ENCODE measurements at regions not wholly inside any gene's neighbourhood (a gene's known extent, or its start where the extent isn't known, plus 50 kb on each side); places are given as distances from the start of the nearest gene placed in this dataset.

DNA sequence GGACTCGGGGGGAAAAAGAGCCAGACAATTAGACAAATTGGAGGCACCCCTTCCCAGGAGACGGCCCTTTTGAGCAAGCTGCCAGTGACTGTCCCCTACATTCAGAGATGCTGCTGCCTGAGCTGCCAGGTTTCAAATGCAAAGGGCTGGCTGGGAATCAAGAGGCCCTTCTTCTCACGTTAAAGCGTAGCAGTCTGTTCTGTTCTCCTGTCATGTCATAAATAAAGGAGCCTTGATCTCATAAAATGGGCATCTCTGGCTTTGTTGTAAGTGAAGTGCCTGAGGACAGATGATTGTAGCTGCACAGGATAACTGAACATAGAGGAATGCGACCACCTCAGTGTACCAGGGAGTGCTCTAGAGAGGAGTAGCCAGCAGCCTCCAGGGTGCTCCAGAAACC is 917.9 kb downstream of the GRID1 start:
- H3K4me3 ChIP-seq: no peak overlapping the region
- no peaks in the 10 kb centered on the region for H3K9me3 ChIP-seq (replicated peaks)
- DNase-seq: no peak
- intact Hi-C loops (cut with micrococcal nuclease): no loop called here
- TF ChIP-seq, protein P1, sequence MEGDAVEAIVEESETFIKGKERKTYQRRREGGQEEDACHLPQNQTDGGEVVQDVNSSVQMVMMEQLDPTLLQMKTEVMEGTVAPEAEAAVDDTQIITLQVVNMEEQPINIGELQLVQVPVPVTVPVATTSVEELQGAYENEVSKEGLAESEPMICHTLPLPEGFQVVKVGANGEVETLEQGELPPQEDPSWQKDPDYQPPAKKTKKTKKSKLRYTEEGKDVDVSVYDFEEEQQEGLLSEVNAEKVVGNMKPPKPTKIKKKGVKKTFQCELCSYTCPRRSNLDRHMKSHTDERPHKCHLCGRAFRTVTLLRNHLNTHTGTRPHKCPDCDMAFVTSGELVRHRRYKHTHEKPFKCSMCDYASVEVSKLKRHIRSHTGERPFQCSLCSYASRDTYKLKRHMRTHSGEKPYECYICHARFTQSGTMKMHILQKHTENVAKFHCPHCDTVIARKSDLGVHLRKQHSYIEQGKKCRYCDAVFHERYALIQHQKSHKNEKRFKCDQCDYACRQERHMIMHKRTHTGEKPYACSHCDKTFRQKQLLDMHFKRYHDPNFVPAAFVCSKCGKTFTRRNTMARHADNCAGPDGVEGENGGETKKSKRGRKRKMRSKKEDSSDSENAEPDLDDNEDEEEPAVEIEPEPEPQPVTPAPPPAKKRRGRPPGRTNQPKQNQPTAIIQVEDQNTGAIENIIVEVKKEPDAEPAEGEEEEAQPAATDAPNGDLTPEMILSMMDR (IDR thresholded peaks at IDR 0.05; ENCODE audit: borderline replicate concordance): no peak
- H3K4me1 ChIP-seq: no peaks in the 10 kb centered on the region
- no peak overlapping the region for H3K27ac ChIP-seq (replicated peaks)
- H3K27me3 ChIP-seq (ENCODE audit: low read depth): peaks cover 9% of the 10 kb centered on the region
- H3K36me3 ChIP-seq: no peaks in the 10 kb centered on the region

DNA sequence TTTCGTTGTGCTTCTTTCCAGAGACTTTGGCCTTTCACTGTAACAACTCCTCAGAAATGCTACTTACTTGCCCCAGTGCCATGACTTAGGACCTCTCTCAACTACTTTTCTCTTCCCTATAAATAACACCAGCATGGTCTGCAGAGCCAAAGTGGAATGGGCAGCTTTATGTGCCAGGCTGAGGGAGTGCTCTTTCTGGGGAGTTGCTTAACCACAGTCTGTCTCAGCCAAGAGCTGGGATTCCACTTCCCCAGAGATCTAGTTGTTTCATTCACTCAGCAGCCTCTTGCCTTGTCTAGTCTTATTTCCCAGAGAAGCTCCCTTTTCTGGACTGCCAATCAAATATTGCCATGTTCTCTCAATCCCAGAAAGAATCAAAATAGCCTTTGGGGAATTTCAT is 912.2 kb downstream of the GRID1 start:
- Histone ChIP-seq H3K4me3 (no peak overlapping the region), H3K9me3 (replicated peaks) (no peaks in the 10 kb centered on the region), H3K4me1 (no peaks in the 10 kb centered on the region), H3K27ac (replicated peaks) (no peak overlapping the region), H3K36me3 (no peaks in the 10 kb centered on the region), H3K27me3 (ENCODE audit: low read depth) (peaks cover 25% of the 10 kb centered on the region)
- TF ChIP-seq, protein P1 (IDR thresholded peaks at IDR 0.05; ENCODE audit: borderline replicate concordance): no peak
- DNase-seq: no peak
- intact Hi-C loops (cut with micrococcal nuclease): no loop called here

DNA sequence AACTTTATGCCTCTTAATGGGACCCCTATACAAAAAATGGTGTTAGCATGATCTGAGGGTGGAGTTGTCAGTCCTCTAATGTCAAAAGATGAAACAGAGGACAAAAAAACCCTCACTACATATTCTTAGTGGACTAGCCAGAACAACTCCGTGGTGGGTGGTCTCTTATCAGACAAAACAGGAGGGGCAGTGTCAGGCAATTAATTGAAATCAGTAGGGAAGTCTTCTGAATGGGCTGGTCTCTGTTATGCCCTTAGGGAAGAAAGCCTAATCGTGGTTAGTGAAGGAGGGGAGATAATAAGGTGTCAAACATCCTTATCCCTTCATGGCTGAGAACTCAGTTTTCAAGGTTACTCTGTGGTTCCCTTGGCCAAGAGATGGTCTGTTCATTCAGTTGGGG is 909.4 kb downstream of the GRID1 start:
- DNase-seq: no peak
- Histone ChIP-seq H3K9me3 (replicated peaks) (no peaks in the 10 kb centered on the region), H3K4me1 (no peaks in the 10 kb centered on the region), H3K27ac (replicated peaks) (no peak overlapping the region), H3K27me3 (ENCODE audit: low read depth) (peaks cover 25% of the 10 kb centered on the region), H3K4me3 (no peak overlapping the region), H3K36me3 (no peaks in the 10 kb centered on the region)
- intact Hi-C loops (cut with micrococcal nuclease): no loop called here
- TF ChIP-seq, protein P1 (IDR thresholded peaks at IDR 0.05; ENCODE audit: borderline replicate concordance): no peak

DNA sequence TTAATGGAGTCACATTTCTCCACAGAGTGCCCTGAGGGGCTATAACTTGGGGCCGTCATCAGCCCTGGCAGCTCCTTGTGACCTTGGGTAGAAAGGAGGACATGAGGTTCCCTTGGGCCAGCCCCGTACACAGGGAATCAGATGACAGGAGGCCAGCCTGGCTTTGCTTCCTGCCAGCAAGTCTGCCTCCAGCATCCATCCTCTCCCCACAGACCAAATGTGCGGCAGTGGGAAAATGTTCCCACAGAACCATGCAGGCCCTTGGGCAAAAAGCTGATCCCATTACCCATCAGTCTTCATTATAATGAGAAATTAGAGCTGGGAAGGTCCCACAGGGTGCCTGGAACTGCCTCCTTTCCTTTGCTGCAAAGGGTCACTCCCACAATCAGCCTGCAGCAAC is 908.3 kb downstream of the GRID1 start:
- Histone ChIP-seq H3K9me3 (replicated peaks) (no peaks in the 10 kb centered on the region), H3K27me3 (ENCODE audit: low read depth) (peaks cover 18% of the 10 kb centered on the region), H3K4me3 (no peak overlapping the region), H3K36me3 (no peaks in the 10 kb centered on the region), H3K4me1 (no peaks in the 10 kb centered on the region), H3K27ac (replicated peaks) (no peak overlapping the region)
- TF ChIP-seq, protein P1 (IDR thresholded peaks at IDR 0.05; ENCODE audit: borderline replicate concordance): no peak
- no peak for DNase-seq
- intact Hi-C loops (cut with micrococcal nuclease): no loop called here

DNA sequence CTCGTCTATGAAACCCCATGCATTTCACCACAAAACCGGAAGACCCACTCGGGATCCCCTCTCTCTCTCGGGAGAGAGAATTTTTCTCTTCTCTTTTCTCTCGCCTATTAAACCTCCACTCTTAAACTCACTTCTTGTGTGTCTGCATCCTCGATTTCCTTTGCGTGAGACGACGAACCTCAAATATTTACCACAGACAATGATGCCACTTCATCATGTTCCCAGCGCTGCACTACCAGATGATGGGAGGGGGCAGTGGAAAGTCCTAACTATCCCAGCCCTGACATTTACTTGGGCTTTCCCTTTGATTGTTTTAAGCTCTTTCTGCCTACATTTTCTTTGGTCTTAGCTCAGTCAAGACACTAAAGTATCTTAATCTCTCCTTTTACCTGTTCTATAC is 906.7 kb downstream of the GRID1 start:
- Histone ChIP-seq H3K27ac (replicated peaks) (no peak overlapping the region), H3K9me3 (replicated peaks) (no peaks in the 10 kb centered on the region), H3K4me3 (no peak overlapping the region), H3K36me3 (no peaks in the 10 kb centered on the region), H3K27me3 (ENCODE audit: low read depth) (peaks cover 12% of the 10 kb centered on the region), H3K4me1 (no peaks in the 10 kb centered on the region)
- TF ChIP-seq, protein P1 (IDR thresholded peaks at IDR 0.05; ENCODE audit: borderline replicate concordance): no peak
- intact Hi-C loops (cut with micrococcal nuclease): no loop called here
- DNase-seq: no peak

DNA sequence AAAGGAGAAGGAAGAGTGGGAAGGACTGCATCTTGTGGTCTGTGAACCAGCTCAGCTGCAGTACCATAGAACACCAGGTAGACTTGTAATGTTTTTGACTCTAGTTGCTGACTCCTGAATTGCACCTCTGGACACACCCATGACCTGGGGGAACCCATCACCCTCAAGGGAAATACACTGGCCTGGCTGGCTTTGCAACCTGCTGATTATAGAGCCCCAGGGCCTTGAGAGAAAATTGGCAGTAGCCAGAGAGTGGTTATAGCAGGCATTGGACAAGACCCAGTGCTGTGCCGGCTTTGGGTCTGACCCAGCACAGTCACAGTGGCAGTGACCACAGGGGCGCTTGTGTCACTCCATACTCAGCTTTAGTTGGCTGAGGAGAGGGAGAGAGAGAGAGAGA is 902.3 kb downstream of the GRID1 start:
- no peak overlapping the region for H3K4me3 ChIP-seq
- no peaks in the 10 kb centered on the region for H3K27me3 ChIP-seq (ENCODE audit: low read depth)
- intact Hi-C loops (cut with micrococcal nuclease): no loop called here
- H3K4me1 ChIP-seq: no peaks in the 10 kb centered on the region
- no peak for DNase-seq
- H3K27ac ChIP-seq (replicated peaks): no peak overlapping the region
- H3K9me3 ChIP-seq (replicated peaks): peaks cover 6% of the 10 kb centered on the region
- H3K36me3 ChIP-seq: no peaks in the 10 kb centered on the region
- TF ChIP-seq, protein P1 (IDR thresholded peaks at IDR 0.05; ENCODE audit: borderline replicate concordance): no peak

Measured in left ventricle myocardium inferior (tissue), 1 donor.